ENCODE measurements at regions not wholly inside any gene's neighbourhood (a gene's known extent, or its start where the extent isn't known, plus 50 kb on each side); places are given as distances from the start of the nearest gene placed in this dataset.

DNA sequence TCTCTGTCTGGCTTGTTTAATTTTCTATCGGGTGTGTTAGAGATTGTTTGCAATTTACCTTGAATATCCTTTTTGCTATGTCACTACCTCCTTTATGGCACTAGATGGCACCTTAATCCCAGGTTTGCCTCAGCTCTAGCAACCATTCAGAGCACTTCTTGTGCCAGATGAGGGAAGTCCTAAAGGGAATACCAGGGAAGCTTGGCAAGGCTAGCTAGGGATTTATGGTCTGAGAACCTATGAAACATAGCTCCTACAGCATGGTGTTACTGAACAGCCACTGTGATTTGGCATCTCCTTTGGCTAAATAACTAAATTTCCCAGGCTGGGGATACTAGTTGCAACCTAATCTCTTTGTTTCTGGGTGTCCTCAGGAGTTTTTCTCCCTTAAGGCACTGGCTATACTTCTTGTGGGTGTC is 69.0 kb upstream of the VOPP1 start:
- H3K4me2 ChIP-seq (ENCODE audit: low read depth, low read length, poor library complexity, severe bottlenecking) = no peak overlapping the region
- H3K27me3 ChIP-seq (ENCODE audit: low read length) = no peaks in the 10 kb centered on the region
- H3K4me3 ChIP-seq (ENCODE audit: insufficient read depth, low read length, poor library complexity, severe bottlenecking) = no peak overlapping the region
- TF ChIP-seq, protein P1, sequence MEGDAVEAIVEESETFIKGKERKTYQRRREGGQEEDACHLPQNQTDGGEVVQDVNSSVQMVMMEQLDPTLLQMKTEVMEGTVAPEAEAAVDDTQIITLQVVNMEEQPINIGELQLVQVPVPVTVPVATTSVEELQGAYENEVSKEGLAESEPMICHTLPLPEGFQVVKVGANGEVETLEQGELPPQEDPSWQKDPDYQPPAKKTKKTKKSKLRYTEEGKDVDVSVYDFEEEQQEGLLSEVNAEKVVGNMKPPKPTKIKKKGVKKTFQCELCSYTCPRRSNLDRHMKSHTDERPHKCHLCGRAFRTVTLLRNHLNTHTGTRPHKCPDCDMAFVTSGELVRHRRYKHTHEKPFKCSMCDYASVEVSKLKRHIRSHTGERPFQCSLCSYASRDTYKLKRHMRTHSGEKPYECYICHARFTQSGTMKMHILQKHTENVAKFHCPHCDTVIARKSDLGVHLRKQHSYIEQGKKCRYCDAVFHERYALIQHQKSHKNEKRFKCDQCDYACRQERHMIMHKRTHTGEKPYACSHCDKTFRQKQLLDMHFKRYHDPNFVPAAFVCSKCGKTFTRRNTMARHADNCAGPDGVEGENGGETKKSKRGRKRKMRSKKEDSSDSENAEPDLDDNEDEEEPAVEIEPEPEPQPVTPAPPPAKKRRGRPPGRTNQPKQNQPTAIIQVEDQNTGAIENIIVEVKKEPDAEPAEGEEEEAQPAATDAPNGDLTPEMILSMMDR (IDR thresholded peaks at IDR 0.05; ENCODE audit: insufficient read depth, low read length, poor library complexity, severe bottlenecking) = peak; percentile 75
- TF ChIP-seq EZH2phosphoT487 (conservative IDR thresholded peaks at IDR 0.05; ENCODE audit: low read length) = no peak
- H3K9me2 ChIP-seq (replicated peaks; ENCODE audit: insufficient read depth, low read length) = no peaks in the 10 kb centered on the region
- no peaks in the 10 kb centered on the region for H3K79me2 ChIP-seq (ENCODE audit: insufficient read depth, low read length)
- no peaks in the 10 kb centered on the region for H3K9me3 ChIP-seq (ENCODE audit: insufficient read depth, low read length)
- H2AFZ ChIP-seq (ENCODE audit: low read depth, low read length, severe bottlenecking) = no peak overlapping the region
- no peak overlapping the region for H3K27ac ChIP-seq (ENCODE audit: low read depth, low read length)
- no peaks in the 10 kb centered on the region for H3K36me3 ChIP-seq (ENCODE audit: low read length)
- no peaks in the 10 kb centered on the region for H3F3A ChIP-seq (ENCODE audit: insufficient read depth)
- no peaks in the 10 kb centered on the region for H4K20me1 ChIP-seq (ENCODE audit: low read depth, low read length)
- H3K9ac ChIP-seq (ENCODE audit: low read length) = no peak overlapping the region

DNA sequence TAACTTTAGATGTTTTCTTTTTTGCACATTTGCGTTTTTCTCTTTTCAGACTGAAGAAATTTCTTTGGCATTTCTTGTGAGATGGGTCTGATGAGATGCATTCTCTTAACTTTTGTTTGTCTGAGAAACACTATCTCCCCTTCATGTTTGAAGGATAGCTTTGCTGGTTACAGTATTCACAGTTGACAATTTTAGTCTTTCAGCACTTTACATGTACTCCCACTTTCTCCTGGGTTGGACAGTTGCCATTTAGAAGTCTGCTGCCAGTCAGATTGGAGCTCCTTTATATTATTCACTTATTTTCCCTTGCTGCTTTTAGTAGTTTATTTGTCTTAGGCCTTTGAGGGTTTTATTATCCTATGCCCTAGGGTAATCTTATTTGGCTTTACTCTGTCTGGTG is 67.3 kb upstream of the VOPP1 start:
- no peaks in the 10 kb centered on the region for H3F3A ChIP-seq (ENCODE audit: insufficient read depth)
- no peaks in the 10 kb centered on the region for H3K9me3 ChIP-seq (ENCODE audit: insufficient read depth, low read length)
- H3K4me3 ChIP-seq (ENCODE audit: insufficient read depth, low read length, poor library complexity, severe bottlenecking) = no peak overlapping the region
- H3K27ac ChIP-seq (ENCODE audit: low read depth, low read length) = no peak overlapping the region
- H3K27me3 ChIP-seq (ENCODE audit: low read length) = no peaks in the 10 kb centered on the region
- no peak overlapping the region for H2AFZ ChIP-seq (ENCODE audit: low read depth, low read length, severe bottlenecking)
- no peaks in the 10 kb centered on the region for H3K36me3 ChIP-seq (ENCODE audit: low read length)
- no peaks in the 10 kb centered on the region for H4K20me1 ChIP-seq (ENCODE audit: low read depth, low read length)
- TF ChIP-seq, protein P1 (IDR thresholded peaks at IDR 0.05; ENCODE audit: insufficient read depth, low read length, poor library complexity, severe bottlenecking) = no peak
- TF ChIP-seq EZH2phosphoT487 (conservative IDR thresholded peaks at IDR 0.05; ENCODE audit: low read length) = no peak
- H3K9ac ChIP-seq (ENCODE audit: low read length) = no peak overlapping the region
- H3K79me2 ChIP-seq (ENCODE audit: insufficient read depth, low read length) = no peaks in the 10 kb centered on the region
- no peak overlapping the region for H3K4me2 ChIP-seq (ENCODE audit: low read depth, low read length, poor library complexity, severe bottlenecking)
- H3K9me2 ChIP-seq (replicated peaks; ENCODE audit: insufficient read depth, low read length) = no peaks in the 10 kb centered on the region

DNA sequence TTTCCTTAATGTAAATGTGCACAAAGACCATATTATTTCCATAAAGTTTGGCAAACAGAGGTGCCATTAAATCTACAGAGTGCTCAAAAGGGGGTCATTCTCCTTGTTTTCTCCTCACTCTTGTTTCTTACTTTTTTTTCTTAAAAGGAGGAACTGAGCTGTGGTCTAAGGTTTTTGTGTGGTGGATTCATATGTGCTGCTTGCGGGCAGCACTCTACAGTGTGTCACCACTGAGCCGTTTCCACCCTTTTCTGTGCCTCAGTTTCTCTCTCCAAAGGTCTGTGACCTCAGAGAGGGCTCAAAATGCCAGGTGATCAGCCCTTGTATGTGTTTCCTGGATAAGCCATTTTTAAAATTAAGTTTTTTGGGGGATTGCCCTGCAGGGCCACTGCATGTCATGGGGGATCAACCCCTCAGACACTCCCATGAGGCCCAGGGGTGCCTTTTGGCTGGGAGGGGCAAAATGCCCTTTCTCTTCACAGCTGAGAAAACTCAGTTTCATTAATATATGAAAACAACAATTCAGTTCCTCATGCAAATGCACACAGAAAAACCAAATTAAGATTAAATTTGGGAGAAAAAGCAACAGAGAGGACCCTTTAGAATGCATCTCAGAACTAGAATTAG is 56.9 kb upstream of the VOPP1 start:
- Histone ChIP-seq H3K27me3 (ENCODE audit: low read length) (no peaks in the 10 kb centered on the region), H3K79me2 (ENCODE audit: insufficient read depth, low read length) (no peaks in the 10 kb centered on the region), H3K9ac (ENCODE audit: low read length) (no peak overlapping the region), H4K20me1 (ENCODE audit: low read depth, low read length) (no peaks in the 10 kb centered on the region), H3K36me3 (ENCODE audit: low read length) (no peaks in the 10 kb centered on the region), H3K9me3 (ENCODE audit: insufficient read depth, low read length) (peaks cover 17% of the 10 kb centered on the region; the same call in 1 of the 2 replicates), H3K27ac (ENCODE audit: low read depth, low read length) (no peak overlapping the region), H3F3A (ENCODE audit: insufficient read depth) (no peaks in the 10 kb centered on the region), H2AFZ (ENCODE audit: low read depth, low read length, severe bottlenecking) (no peak overlapping the region), H3K4me3 (ENCODE audit: insufficient read depth, low read length, poor library complexity, severe bottlenecking) (no peak overlapping the region), H3K9me2 (replicated peaks; ENCODE audit: insufficient read depth, low read length) (no peaks in the 10 kb centered on the region), H3K4me2 (ENCODE audit: low read depth, low read length, poor library complexity, severe bottlenecking) (no peak overlapping the region)
- TF ChIP-seq, protein P1 (IDR thresholded peaks at IDR 0.05; ENCODE audit: insufficient read depth, low read length, poor library complexity, severe bottlenecking) = no peak
- no peak for TF ChIP-seq EZH2phosphoT487 (conservative IDR thresholded peaks at IDR 0.05; ENCODE audit: low read length)

Data from SU-DHL-6 (cell line).